ENCODE measurements at regions not wholly inside any gene's neighbourhood (a gene's known extent, or its start where the extent isn't known, plus 50 kb on each side); places are given as distances from the start of the nearest gene placed in this dataset.

DNA sequence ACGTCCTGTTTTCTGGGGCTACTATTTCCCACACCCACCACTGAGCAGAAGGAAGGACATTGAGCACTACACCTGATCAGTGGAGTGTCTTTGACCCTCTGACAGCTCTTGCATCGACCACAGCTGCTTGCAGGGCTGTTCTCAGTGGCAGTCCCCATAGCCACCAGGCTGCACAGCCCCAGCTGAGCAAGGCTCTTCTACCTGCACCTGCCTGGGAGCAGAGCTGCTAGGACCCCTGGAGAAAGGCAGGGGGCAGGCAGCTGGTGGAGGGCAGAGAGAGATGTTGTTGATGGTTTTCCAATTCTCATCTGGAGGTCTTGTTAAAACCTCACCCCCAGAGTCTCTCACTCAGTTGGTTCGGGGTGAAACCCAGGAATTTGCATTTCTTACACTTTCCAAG lies 361.8 kb upstream of the ZNF507 start:
- TF ChIP-seq EZH2phosphoT487 (IDR thresholded peaks at IDR 0.05; ENCODE audit: low read length) (no peak), EZH2 (optimal IDR thresholded peaks at IDR 0.05; ENCODE audit: low read depth, low read length) (no peak), CTCF (IDR thresholded peaks at IDR 0.05; ENCODE audit: low read length) (no peak)
- Histone ChIP-seq H3K36me3 (replicated peaks; ENCODE audit: insufficient read depth, low read length) (no peaks in the 10 kb centered on the region), H3K9ac (ENCODE audit: low read length) (no peak overlapping the region), H3K9me2 (replicated peaks; ENCODE audit: insufficient read depth, low read length) (no peaks in the 10 kb centered on the region), H3K4me3 (ENCODE audit: low read length) (no peak overlapping the region), H4K20me1 (ENCODE audit: insufficient read depth, low read length) (no peaks in the 10 kb centered on the region), H3K27ac (ENCODE audit: low read length) (no peak overlapping the region), H3K4me1 (ENCODE audit: low read length) (no peaks in the 10 kb centered on the region), H3K4me2 (ENCODE audit: low read depth, low read length) (no peak overlapping the region), H3K9me3 (replicated peaks; ENCODE audit: insufficient read depth, low read length) (no peaks in the 10 kb centered on the region), H2AFZ (ENCODE audit: low read length) (no peak overlapping the region), H3K27me3 (replicated peaks; ENCODE audit: insufficient read depth, low read length) (peaks cover 31% of the 10 kb centered on the region), H3K79me2 (ENCODE audit: low read length) (no peaks in the 10 kb centered on the region), H3F3A (ENCODE audit: insufficient read depth, low read length) (no peaks in the 10 kb centered on the region)
- DNase-seq: no peak

- Histone ChIP-seq H3K4me1 (ENCODE audit: low read length) (no peaks in the 10 kb centered on the region), H2AFZ (ENCODE audit: low read length) (no peak overlapping the region), H3K9me3 (replicated peaks; ENCODE audit: insufficient read depth, low read length) (no peaks in the 10 kb centered on the region), H3K9me2 (replicated peaks; ENCODE audit: insufficient read depth, low read length) (no peaks in the 10 kb centered on the region), H3K27me3 (replicated peaks; ENCODE audit: insufficient read depth, low read length) (peaks cover 17% of the 10 kb centered on the region; the same call in 1 of the 2 replicates), H3K79me2 (ENCODE audit: low read length) (no peaks in the 10 kb centered on the region), H3F3A (ENCODE audit: insufficient read depth, low read length) (no peaks in the 10 kb centered on the region), H3K4me2 (ENCODE audit: low read depth, low read length) (no peak overlapping the region), H3K4me3 (ENCODE audit: low read length) (no peak overlapping the region), H3K36me3 (replicated peaks; ENCODE audit: insufficient read depth, low read length) (no peaks in the 10 kb centered on the region), H3K27ac (ENCODE audit: low read length) (no peak overlapping the region), H3K9ac (ENCODE audit: low read length) (no peak overlapping the region), H4K20me1 (ENCODE audit: insufficient read depth, low read length) (no peaks in the 10 kb centered on the region)
- TF ChIP-seq CTCF (IDR thresholded peaks at IDR 0.05; ENCODE audit: low read length) (no peak), EZH2phosphoT487 (IDR thresholded peaks at IDR 0.05; ENCODE audit: low read length) (no peak), EZH2 (optimal IDR thresholded peaks at IDR 0.05; ENCODE audit: low read depth, low read length) (no peak)
- DNase-seq: no peak
These were observed 360.3 kb upstream of the ZNF507 start for GRCh38 chr19:31985001-31985605.

DNA sequence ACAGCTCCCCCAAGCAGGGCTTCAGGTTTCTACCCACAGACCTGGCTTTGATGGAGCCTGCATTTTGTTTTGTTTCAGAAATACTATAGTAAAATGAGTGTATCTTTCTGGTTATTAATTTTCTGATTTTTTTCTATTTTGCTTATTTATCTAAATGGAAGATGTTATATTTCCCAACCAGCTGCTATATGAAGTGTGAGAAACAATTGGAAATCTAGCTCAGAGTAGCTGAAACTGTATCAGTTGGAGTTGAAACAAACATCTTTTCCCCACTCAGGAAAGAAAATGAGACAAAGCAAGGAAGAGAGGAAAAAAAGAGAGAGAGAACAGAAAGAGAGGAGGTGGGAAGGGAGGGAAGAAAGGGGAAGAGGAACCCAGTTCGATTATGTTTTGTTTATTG lies 358.5 kb upstream of the ZNF507 start:
- no peak for DNase-seq
- Histone ChIP-seq H4K20me1 (ENCODE audit: insufficient read depth, low read length) (no peaks in the 10 kb centered on the region), H3K4me1 (ENCODE audit: low read length) (no peaks in the 10 kb centered on the region), H3K9me2 (replicated peaks; ENCODE audit: insufficient read depth, low read length) (no peaks in the 10 kb centered on the region), H3K4me2 (ENCODE audit: low read depth, low read length) (no peak overlapping the region), H3F3A (ENCODE audit: insufficient read depth, low read length) (no peaks in the 10 kb centered on the region), H3K27me3 (replicated peaks; ENCODE audit: insufficient read depth, low read length) (peaks cover 5% of the 10 kb centered on the region; the same call in 1 of the 2 replicates), H3K4me3 (ENCODE audit: low read length) (no peak overlapping the region), H3K9ac (ENCODE audit: low read length) (no peak overlapping the region), H3K9me3 (replicated peaks; ENCODE audit: insufficient read depth, low read length) (no peaks in the 10 kb centered on the region), H3K36me3 (replicated peaks; ENCODE audit: insufficient read depth, low read length) (no peaks in the 10 kb centered on the region), H2AFZ (ENCODE audit: low read length) (no peak overlapping the region), H3K27ac (ENCODE audit: low read length) (no peak overlapping the region), H3K79me2 (ENCODE audit: low read length) (no peaks in the 10 kb centered on the region)
- TF ChIP-seq CTCF (IDR thresholded peaks at IDR 0.05; ENCODE audit: low read length) (no peak), EZH2 (optimal IDR thresholded peaks at IDR 0.05; ENCODE audit: low read depth, low read length) (no peak), EZH2phosphoT487 (IDR thresholded peaks at IDR 0.05; ENCODE audit: low read length) (no peak)

All from MM.1S (cell line).